IMR-90 (cell line): ENCODE measurements at regions not wholly inside any gene's neighbourhood (a gene's known extent, or its start where the extent isn't known, plus 50 kb on each side); places are given as distances from the start of the nearest gene placed in this dataset.

Experiments
- ATAC-seq: fragments of 200-7000 bp; cut with Tn5 transposase; 2 replicates; pipeline ENCODE4 v1.9.1; 2020; ENCODE audit warnings: low read depth, mild to moderate bottlenecking, moderate library complexity
- BruUV-seq: library from RNA; stranded (reverse); fragments of 400-500 nt; replicated peaks from 2 replicates; lab custom pipeline; 2021; lab: Mats Ljungman, UMichigan
- CTCF ChIA-PET: fragments of 300-600 bp; formaldehyde crosslinking; extraction: SDS; loops from one replicate; lab custom pipeline; 2021; ENCODE audit warnings: antibody characterized with exemption; lab: Yijun Ruan, JAX
- POLR2A ChIA-PET: fragments of 300-600 bp; sonication (Branson Sonifier 250); formaldehyde crosslinking; loops from one replicate; lab custom pipeline; 2022; ENCODE audit warnings: antibody characterized with exemption; ENCODE audit not compliant: unreplicated experiment; lab: Charles Lee
- DNase-seq: peaks from one replicate; pipeline ENCODE4 v3.0.0; 2013
- H2AFZ ChIP-seq: replicated peaks from 2 replicates; pipeline ENCODE3; 2013; ENCODE audit warnings: low read length, mild to moderate bottlenecking; ENCODE audit not compliant: poor library complexity
- H2AK5ac ChIP-seq: 2 replicates; pipeline ENCODE4 v1.6.1; 2013; ENCODE audit warnings: low read depth, low read length, inconsistent platforms
- H2AK9ac ChIP-seq: replicated peaks from 2 replicates; pipeline ENCODE3; 2013; ENCODE audit warnings: mild to moderate bottlenecking, low read depth, low read length, moderate library complexity; ENCODE audit not compliant: poor library complexity
- H2BK120ac ChIP-seq: 2 replicates; pipeline ENCODE4 v1.6.1; 2013; ENCODE audit warnings: low read depth, low read length, inconsistent platforms
- H2BK15ac ChIP-seq: 3 replicates; pipeline ENCODE4 v1.6.1; 2013; ENCODE audit warnings: low read depth, low read length, inconsistent platforms
- H2BK20ac ChIP-seq: 2 replicates; pipeline ENCODE4 v1.6.1; 2013; ENCODE audit warnings: low read depth, mild to moderate bottlenecking, inconsistent platforms, low read length, moderate library complexity
- H2BK5ac ChIP-seq: 2 replicates; pipeline ENCODE4 v1.6.1; 2013; ENCODE audit warnings: mild to moderate bottlenecking, low read depth, low read length, inconsistent platforms; ENCODE audit not compliant: poor library complexity, severe bottlenecking
- H3K14ac ChIP-seq: replicated peaks from 2 replicates; pipeline ENCODE4 v1.6.1; 2013; ENCODE audit warnings: low read depth, low read length, inconsistent platforms
- H3K18ac ChIP-seq: 2 replicates; pipeline ENCODE4 v1.6.1; 2013; ENCODE audit warnings: low read depth, low read length, control low read depth
- H3K23ac ChIP-seq: 2 replicates; pipeline ENCODE4 v1.6.1; 2013; ENCODE audit warnings: low read depth, low read length, inconsistent platforms
- H3K27ac ChIP-seq: 2 replicates; pipeline ENCODE4 v1.5.1; 2013; ENCODE audit warnings: mild to moderate bottlenecking, control low read depth, low read length; ENCODE audit not compliant: insufficient read depth
- H3K27me3 ChIP-seq: 2 replicates; pipeline ENCODE4 v1.6.1; 2013; ENCODE audit warnings: low read length; ENCODE audit not compliant: control insufficient read depth, insufficient read depth
- H3K36me3 ChIP-seq: 2 replicates; pipeline ENCODE4 v1.6.1; 2013; ENCODE audit warnings: low read length, mixed read lengths; ENCODE audit not compliant: control insufficient read depth, insufficient read depth
- H3K4ac ChIP-seq: 2 replicates; pipeline ENCODE4 v1.6.1; 2013; ENCODE audit warnings: low read depth, low read length, inconsistent platforms
- H3K4me1 ChIP-seq: 2 replicates; pipeline ENCODE4 v1.6.1; 2013; ENCODE audit warnings: low read length, mixed read lengths; ENCODE audit not compliant: control insufficient read depth, insufficient read depth
- H3K4me2 ChIP-seq: 2 replicates; pipeline ENCODE4 v1.6.1; 2013; ENCODE audit warnings: low read depth, mild to moderate bottlenecking, control low read depth, low read length, moderate library complexity
- H3K4me3 ChIP-seq: 2 replicates; pipeline ENCODE4 v1.5.1; 2013; ENCODE audit warnings: low read depth, mild to moderate bottlenecking, control low read depth, low read length, moderate library complexity; ENCODE audit not compliant: insufficient read depth
- H3K56ac ChIP-seq: 2 replicates; pipeline ENCODE4 v1.6.1; 2013; ENCODE audit warnings: low read length, inconsistent platforms; ENCODE audit not compliant: insufficient read depth; ENCODE audit errors: extremely low read depth
- H3K79me1 ChIP-seq, 2 experiments: 2 replicates each; pipeline ENCODE4 v1.6.1; 2013; ENCODE audit warnings: low read length in 2 of 2, inconsistent platforms in 1 of 2, low read depth in 1 of 2
- H3K9ac ChIP-seq: 2 replicates; pipeline ENCODE4 v1.6.1; 2013; ENCODE audit warnings: low read depth, low read length, control low read depth
- H3K9me1 ChIP-seq: 2 replicates; pipeline ENCODE4 v1.6.1; 2013; ENCODE audit warnings: low read length, inconsistent platforms; ENCODE audit not compliant: insufficient read depth
- H3K9me3 ChIP-seq: 2 replicates; pipeline ENCODE4 v1.6.1; 2013; ENCODE audit warnings: low read length; ENCODE audit not compliant: control insufficient read depth, insufficient read depth
- H4K20me1 ChIP-seq: 2 replicates; pipeline ENCODE4 v1.6.1; 2013; ENCODE audit warnings: low read length, inconsistent platforms; ENCODE audit not compliant: insufficient read depth
- H4K5ac ChIP-seq: 2 replicates; pipeline ENCODE4 v1.6.1; 2013; ENCODE audit warnings: mild to moderate bottlenecking, low read depth, low read length, control low read depth
- H4K8ac ChIP-seq, 2 experiments: 2 replicates each; pipeline ENCODE4 v1.6.1; 2013; ENCODE audit warnings: low read depth in 2 of 2, low read length in 2 of 2, control low read depth in 1 of 2, inconsistent platforms in 1 of 2
- H4K91ac ChIP-seq: 2 replicates; pipeline ENCODE4 v1.6.1; 2013; ENCODE audit warnings: low read depth, low read length, inconsistent platforms; ENCODE audit not compliant: insufficient read depth
- ELK1 ChIP-seq: fragments of 150-350 bp; IDR thresholded peaks from 2 replicates; pipeline ENCODE4 v1.6.1; 2016; ENCODE audit warnings: low read depth, mild to moderate bottlenecking, low read length, moderate library complexity, borderline replicate concordance
- WGBS, 2 experiments: methylation state at CpG; one replicate each; pipeline versions ENCODE4 v1.1.5 to v1.1.7; 2013; ENCODE audit warnings: missing lambda C conversion rate in 2 of 2; ENCODE audit not compliant: insufficient read length in 1 of 2; ENCODE audit errors: extremely low coverage in 2 of 2; 5-methylcytosine and 5-hydroxymethylcytosine counted together
- dilution Hi-C: fragments of 300-500 bp; cut with HindIII; formaldehyde crosslinking; loops from one replicate; pipeline ENCODE4 v1.14.3; 2018; ENCODE audit warnings: low sequenced_read_pairs; ENCODE audit not compliant: unreplicated experiment
- in situ Hi-C: fragments of 300-500 bp; cut with MboI; formaldehyde crosslinking; loops from 3 replicates; pipeline ENCODE4 v1.14.3; 2019; ENCODE audit warnings: low sequenced_read_pairs, inconsistent platforms, mixed read lengths
- intact Hi-C: fragments of 100-400 bp; cut with micrococcal nuclease; formaldehyde crosslinking; loops from 2 replicates; pipeline ENCODE4 v1.10.0; 2022

GRCh38 chr20:6228302-6228843 lies 105.5 kb upstream of the FERMT1 start:
- Histone ChIP-seq H3K4ac (no peak overlapping the region), H4K91ac (no peak overlapping the region), H2BK20ac (no peak overlapping the region), H4K8ac (no peak overlapping the region), H3K4me2 (no peak overlapping the region), H2BK15ac (no peak overlapping the region), H3K18ac (no peak overlapping the region), H3K27me3 (no peaks in the 10 kb centered on the region), H4K20me1 (no peaks in the 10 kb centered on the region), H3K4me1 (no peaks in the 10 kb centered on the region), H2AK5ac (no peak overlapping the region), H4K5ac (no peak overlapping the region), H3K27ac (no peak overlapping the region), H2AFZ (no peak overlapping the region), H3K79me1 (no peaks in the 10 kb centered on the region), H2BK5ac (no peak overlapping the region), H3K36me3 (no peaks in the 10 kb centered on the region), H2BK120ac (no peak overlapping the region), H3K9ac (no peak overlapping the region), H3K56ac (no peak overlapping the region), H3K14ac (no peak overlapping the region), H3K4me3 (no peak overlapping the region), H3K9me3 (no peaks in the 10 kb centered on the region), H3K9me1 (no peaks in the 10 kb centered on the region), H2AK9ac (no peak overlapping the region), H3K23ac (no peak overlapping the region)
- intact Hi-C loops (no loop called here), in situ Hi-C loops (no loop called here), dilution Hi-C loops (no loop called here)
- ChIA-PET CTCF (no interaction called here), POLR2A (no interaction called here)
- BruUV-seq: no TSS peak
- no peak for DNase-seq
- no CpG with 5 or more reads among the region's 2 CpGs for WGBS, 2 experiments
- no peak for TF ChIP-seq ELK1
- ATAC-seq: no peak
